ENCODE measurements at regions not wholly inside any gene's neighbourhood (a gene's known extent, or its start where the extent isn't known, plus 50 kb on each side); places are given as distances from the start of the nearest gene placed in this dataset.

- H3K4me2 ChIP-seq (ENCODE audit: control insufficient read depth, insufficient read depth) = no peak overlapping the region
- H3K4me3 ChIP-seq = no peak overlapping the region
- TF ChIP-seq ESRRA (IDR thresholded peaks at IDR 0.05; ENCODE audit: low read length) (no peak), CHD2 (IDR thresholded peaks at IDR 0.05; ENCODE audit: borderline replicate concordance, low read depth, low read length) (no peak), CTCF (IDR thresholded peaks at IDR 0.05 in 2 of 3, conservative IDR thresholded peaks at IDR 0.05 in 1 of 3; ENCODE audit: control insufficient read depth in 2 of 3, extremely low read depth in 1 of 3, insufficient read depth in 1 of 3, low read depth in 3 of 3, low read length in 3 of 3) (no peak), CEBPB (IDR thresholded peaks at IDR 0.05; ENCODE audit: borderline replicate concordance in 1 of 2, low read depth in 2 of 2, low read length in 2 of 2) (no peak), EGR1 (IDR thresholded peaks at IDR 0.05; ENCODE audit: borderline replicate concordance in 1 of 2, low read depth in 2 of 2, low read length in 2 of 2) (no peak), MXI1 (IDR thresholded peaks at IDR 0.05; ENCODE audit: low read depth, low read length) (no peak), ZBTB40 (IDR thresholded peaks at IDR 0.05; ENCODE audit: borderline replicate concordance) (no peak), BMI1 (IDR thresholded peaks at IDR 0.05; ENCODE audit: borderline replicate concordance) (no peak), CBFB (IDR thresholded peaks at IDR 0.05; ENCODE audit: low read depth) (no peak), CHD1 (IDR thresholded peaks at IDR 0.05; ENCODE audit: low read depth, low read length) (no peak), FOXK2 (IDR thresholded peaks at IDR 0.05) (no peak), IKZF2 (IDR thresholded peaks at IDR 0.05) (no peak), KDM1A (IDR thresholded peaks at IDR 0.05; ENCODE audit: borderline replicate concordance) (no peak), BHLHE40 (IDR thresholded peaks at IDR 0.05; ENCODE audit: borderline replicate concordance in 1 of 2, low read depth in 2 of 2, low read length in 1 of 2) (no peak), SMAD1 (IDR thresholded peaks at IDR 0.05; ENCODE audit: low read depth, partially characterized antibody) (no peak)
- no peaks in the 10 kb centered on the region for H3K4me1 ChIP-seq (ENCODE audit: control insufficient read depth, insufficient read depth, low read length)
- H3K27ac ChIP-seq (ENCODE audit: control insufficient read depth, insufficient read depth) = no peak overlapping the region
- FAIRE-seq = no peak
- no peak for DNase-seq (ENCODE audit: low read depth, low spot score)
- ChIA-PET POLR2A (no interaction called here), RAD21 (ENCODE audit: unreplicated experiment) (no interaction called here), SMC1A (ENCODE audit: uncharacterized antibody, unreplicated experiment) (no interaction called here), CTCF (no interaction called here)
- H3K9ac ChIP-seq (ENCODE audit: control insufficient read depth, insufficient read depth, low read length) = no peak overlapping the region
- ATAC-seq = no peak
- no peaks in the 10 kb centered on the region for H3K27me3 ChIP-seq (replicated peaks in 1 of 2; ENCODE audit: control insufficient read depth in 2 of 2, insufficient read depth in 2 of 2, low read length in 1 of 2)
- H4K20me1 ChIP-seq (ENCODE audit: control insufficient read depth, insufficient read depth) = no peaks in the 10 kb centered on the region
- intact Hi-C loops (cut with micrococcal nuclease; ENCODE audit: unreplicated experiment) = no loop called here
- no peaks in the 10 kb centered on the region for H3K79me2 ChIP-seq (ENCODE audit: control insufficient read depth, insufficient read depth, low read length)
- no TSS peak for BruUV-seq (replicated peaks)
- H3K9me3 ChIP-seq (replicated peaks; ENCODE audit: control insufficient read depth, insufficient read depth, low read length) = no peaks in the 10 kb centered on the region; the same call in 2 of the 3 replicates
- in situ Hi-C loops (cut with MboI) = no loop called here
- no peaks in the 10 kb centered on the region for H3K36me3 ChIP-seq (ENCODE audit: control insufficient read depth in 2 of 2, insufficient read depth in 2 of 2, low read length in 1 of 2)
- no peak overlapping the region for H2AFZ ChIP-seq (ENCODE audit: control insufficient read depth, low read depth, low read length)
Observed at GRCh38 chr6:106874481-106874880, 100.0 kb downstream of the CD24 start.
